ENCODE measurements at regions not wholly inside any gene's neighbourhood (a gene's known extent, or its start where the extent isn't known, plus 50 kb on each side); places are given as distances from the start of the nearest gene placed in this dataset.
"Not testable (repeated sequence)": the region's sequence is repeated elsewhere in the genome, so short reads cannot be mapped to it uniquely, and the experiment has no call there.

DNA sequence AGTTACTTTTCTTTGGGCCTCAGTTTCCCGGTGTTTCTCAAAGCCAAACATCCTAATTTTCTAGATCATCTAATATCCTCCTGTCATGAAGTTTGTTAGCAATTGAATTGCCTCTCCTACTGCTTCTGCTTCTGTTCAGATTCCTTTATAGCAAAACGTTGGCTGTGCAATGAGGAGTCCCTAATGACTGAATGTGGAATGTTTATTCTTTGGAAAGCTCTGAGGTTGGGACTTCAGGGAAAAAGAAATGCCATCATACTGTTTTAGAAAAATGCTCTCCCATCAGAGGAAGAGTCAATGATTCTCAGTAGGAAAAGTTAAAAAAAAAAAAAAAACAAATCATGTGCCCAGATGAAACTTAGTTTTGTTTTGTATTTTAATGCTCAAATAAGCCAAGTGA is 268.7 kb upstream of the PAPPA start:
- Histone ChIP-seq H3K36me3 (replicated peaks; ENCODE audit: insufficient read depth, low read depth) (no peaks in the 10 kb centered on the region), H3K27me3 (no peaks in the 10 kb centered on the region), H3K9me3 (ENCODE audit: low read depth) (no peaks in the 10 kb centered on the region), H3K27ac (no peak overlapping the region), H4K20me1 (ENCODE audit: insufficient read depth, poor library complexity, severe bottlenecking) (no peaks in the 10 kb centered on the region), H3K79me2 (no peaks in the 10 kb centered on the region), H2AFZ (no peak overlapping the region), H3K4me3 (no peak overlapping the region), H3K9me2 (replicated peaks; ENCODE audit: insufficient read depth) (no peaks in the 10 kb centered on the region), H3K4me2 (no peak overlapping the region), H3K4me1 (ENCODE audit: insufficient read depth) (no peaks in the 10 kb centered on the region)
- TF ChIP-seq, protein P1, sequence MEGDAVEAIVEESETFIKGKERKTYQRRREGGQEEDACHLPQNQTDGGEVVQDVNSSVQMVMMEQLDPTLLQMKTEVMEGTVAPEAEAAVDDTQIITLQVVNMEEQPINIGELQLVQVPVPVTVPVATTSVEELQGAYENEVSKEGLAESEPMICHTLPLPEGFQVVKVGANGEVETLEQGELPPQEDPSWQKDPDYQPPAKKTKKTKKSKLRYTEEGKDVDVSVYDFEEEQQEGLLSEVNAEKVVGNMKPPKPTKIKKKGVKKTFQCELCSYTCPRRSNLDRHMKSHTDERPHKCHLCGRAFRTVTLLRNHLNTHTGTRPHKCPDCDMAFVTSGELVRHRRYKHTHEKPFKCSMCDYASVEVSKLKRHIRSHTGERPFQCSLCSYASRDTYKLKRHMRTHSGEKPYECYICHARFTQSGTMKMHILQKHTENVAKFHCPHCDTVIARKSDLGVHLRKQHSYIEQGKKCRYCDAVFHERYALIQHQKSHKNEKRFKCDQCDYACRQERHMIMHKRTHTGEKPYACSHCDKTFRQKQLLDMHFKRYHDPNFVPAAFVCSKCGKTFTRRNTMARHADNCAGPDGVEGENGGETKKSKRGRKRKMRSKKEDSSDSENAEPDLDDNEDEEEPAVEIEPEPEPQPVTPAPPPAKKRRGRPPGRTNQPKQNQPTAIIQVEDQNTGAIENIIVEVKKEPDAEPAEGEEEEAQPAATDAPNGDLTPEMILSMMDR (IDR thresholded peaks at IDR 0.05; ENCODE audit: poor library complexity), result no peak
- TF ChIP-seq EZH2 (IDR thresholded peaks at IDR 0.05; ENCODE audit: borderline replicate concordance) (no peak), EZH2phosphoT487 (IDR thresholded peaks at IDR 0.05; ENCODE audit: low read depth, severe bottlenecking, unreplicated experiment) (no peak)
- DNase-seq (ENCODE audit: low spot score), result no peak
- WGBS (ENCODE audit: low lambda C conversion rate, missing lambda C conversion rate), result 41% methylated on average over 2 of the region's 2 CpGs

DNA sequence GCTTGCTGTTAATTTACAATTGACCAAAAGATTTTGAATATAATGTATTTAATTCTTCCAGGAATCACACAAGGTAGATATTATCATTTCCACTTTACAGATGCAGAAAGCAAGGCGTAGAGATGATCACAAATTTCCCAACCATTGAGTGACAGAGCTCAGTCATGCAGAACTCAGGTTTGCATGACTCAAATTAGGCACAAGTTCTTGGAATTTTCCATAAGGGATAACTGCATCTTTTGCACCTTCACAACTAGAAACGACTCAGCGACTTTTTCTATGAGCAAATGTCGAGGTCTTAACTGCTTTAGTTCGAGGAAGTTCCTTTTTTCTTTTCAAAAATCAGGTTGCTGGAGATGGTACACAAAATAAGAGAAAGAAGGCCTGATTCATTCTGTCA is 265.5 kb upstream of the PAPPA start:
- Histone ChIP-seq H3K27me3 (no peaks in the 10 kb centered on the region), H3K4me1 (ENCODE audit: insufficient read depth) (no peaks in the 10 kb centered on the region), H3K4me3 (no peak overlapping the region), H3K9me3 (ENCODE audit: low read depth) (no peaks in the 10 kb centered on the region), H3K4me2 (no peak overlapping the region), H3K79me2 (no peaks in the 10 kb centered on the region), H2AFZ (no peak overlapping the region), H3K27ac (no peak overlapping the region), H4K20me1 (ENCODE audit: insufficient read depth, poor library complexity, severe bottlenecking) (no peaks in the 10 kb centered on the region), H3K9me2 (replicated peaks; ENCODE audit: insufficient read depth) (no peaks in the 10 kb centered on the region), H3K36me3 (replicated peaks; ENCODE audit: insufficient read depth, low read depth) (no peaks in the 10 kb centered on the region)
- no peak for DNase-seq (ENCODE audit: low spot score)
- 85% methylated on average over 5 of the region's 5 CpGs for WGBS (ENCODE audit: low lambda C conversion rate, missing lambda C conversion rate)
- no peak for TF ChIP-seq EZH2phosphoT487 (IDR thresholded peaks at IDR 0.05; ENCODE audit: low read depth, severe bottlenecking, unreplicated experiment)
- TF ChIP-seq, protein P1 (IDR thresholded peaks at IDR 0.05; ENCODE audit: poor library complexity), result no peak
- no peak for TF ChIP-seq EZH2 (IDR thresholded peaks at IDR 0.05; ENCODE audit: borderline replicate concordance)

GRCh38 chr9:115891929-115892328 is 261.7 kb upstream of the PAPPA start:
- Histone ChIP-seq H3K4me1 (ENCODE audit: insufficient read depth) (no peaks in the 10 kb centered on the region), H3K9me3 (ENCODE audit: low read depth) (no peaks in the 10 kb centered on the region), H4K20me1 (ENCODE audit: insufficient read depth, poor library complexity, severe bottlenecking) (no peaks in the 10 kb centered on the region), H3K27me3 (no peaks in the 10 kb centered on the region), H3K27ac (no peak overlapping the region), H2AFZ (no peak overlapping the region), H3K4me2 (no peak overlapping the region), H3K4me3 (no peak overlapping the region), H3K79me2 (no peaks in the 10 kb centered on the region), H3K36me3 (replicated peaks; ENCODE audit: insufficient read depth, low read depth) (no peaks in the 10 kb centered on the region), H3K9me2 (replicated peaks; ENCODE audit: insufficient read depth) (no peaks in the 10 kb centered on the region)
- TF ChIP-seq EZH2 (IDR thresholded peaks at IDR 0.05; ENCODE audit: borderline replicate concordance) (no peak), EZH2phosphoT487 (IDR thresholded peaks at IDR 0.05; ENCODE audit: low read depth, severe bottlenecking, unreplicated experiment) (no peak)
- TF ChIP-seq, protein P1 (IDR thresholded peaks at IDR 0.05; ENCODE audit: poor library complexity), result no peak
- 71% methylated on average over 2 of the region's 2 CpGs for WGBS (ENCODE audit: low lambda C conversion rate, missing lambda C conversion rate)
- no peak for DNase-seq (ENCODE audit: low spot score)

DNA sequence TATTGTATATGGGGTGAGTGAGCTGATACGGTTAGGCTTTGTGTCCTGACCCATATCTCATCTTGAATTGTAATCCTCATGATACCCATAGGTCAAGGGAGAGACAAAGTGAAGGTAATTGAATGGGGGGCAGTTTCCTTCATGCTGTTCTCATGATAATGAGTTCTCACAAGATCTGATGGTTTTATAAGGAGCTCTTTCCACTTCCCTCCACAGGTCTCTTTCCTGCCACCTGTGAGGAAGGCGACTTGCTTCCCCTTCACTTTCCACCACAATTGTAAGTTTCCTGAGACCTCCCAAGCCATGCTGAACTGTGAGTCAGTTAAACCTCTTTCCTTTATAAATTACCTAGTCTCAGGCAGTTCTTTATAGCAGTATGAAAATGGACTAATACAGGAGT is 255.1 kb upstream of the PAPPA start:
- not testable (repeated sequence) for H3K9me3 ChIP-seq (ENCODE audit: low read depth); H3K4me3 ChIP-seq; H2AFZ ChIP-seq; DNase-seq (ENCODE audit: low spot score); H4K20me1 ChIP-seq (ENCODE audit: insufficient read depth, poor library complexity, severe bottlenecking); H3K4me1 ChIP-seq (ENCODE audit: insufficient read depth); H3K36me3 ChIP-seq (replicated peaks; ENCODE audit: insufficient read depth, low read depth); H3K27me3 ChIP-seq; H3K9me2 ChIP-seq (replicated peaks; ENCODE audit: insufficient read depth); H3K79me2 ChIP-seq; H3K4me2 ChIP-seq; H3K27ac ChIP-seq
- 75% methylated on average over 2 of the region's 2 CpGs for WGBS (ENCODE audit: low lambda C conversion rate, missing lambda C conversion rate)
